Left renal pelvis (tissue), 4 donors: ENCODE measurements at regions not wholly inside any gene's neighbourhood (a gene's known extent, or its start where the extent isn't known, plus 50 kb on each side); places are given as distances from the start of the nearest gene placed in this dataset.
"Not testable (repeated sequence)": the region's sequence is repeated elsewhere in the genome, so short reads cannot be mapped to it uniquely, and the experiment has no call there.

ENCODE experiments used
- DNase-seq, 4 donors: peaks; one replicate each; pipeline ENCODE4 v3.0.0-alpha.2; 2013; ENCODE audit warnings: low read depth in 4 of 4, low spot score in 3 of 4

DNA sequence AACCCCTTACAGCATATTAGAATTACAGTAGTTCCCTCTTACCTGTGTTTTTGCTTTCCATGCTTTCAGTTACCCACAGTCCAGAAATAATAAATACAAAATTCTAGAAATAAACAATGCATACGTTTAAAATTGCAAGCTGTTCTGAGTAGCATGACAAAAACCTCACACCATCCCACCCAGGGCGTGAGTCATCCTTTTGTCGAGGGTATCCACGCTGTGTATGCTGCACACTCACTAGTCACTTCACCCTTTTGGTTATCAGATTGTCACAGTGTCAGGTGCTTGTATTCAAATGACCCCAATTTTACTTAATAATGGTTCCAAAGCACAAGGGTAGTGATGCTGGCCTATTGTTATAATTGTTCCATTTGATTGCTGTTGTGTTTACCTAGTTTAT, 72.5 kb upstream of the P3H2 start:
- DNase-seq, result no peak

DNA sequence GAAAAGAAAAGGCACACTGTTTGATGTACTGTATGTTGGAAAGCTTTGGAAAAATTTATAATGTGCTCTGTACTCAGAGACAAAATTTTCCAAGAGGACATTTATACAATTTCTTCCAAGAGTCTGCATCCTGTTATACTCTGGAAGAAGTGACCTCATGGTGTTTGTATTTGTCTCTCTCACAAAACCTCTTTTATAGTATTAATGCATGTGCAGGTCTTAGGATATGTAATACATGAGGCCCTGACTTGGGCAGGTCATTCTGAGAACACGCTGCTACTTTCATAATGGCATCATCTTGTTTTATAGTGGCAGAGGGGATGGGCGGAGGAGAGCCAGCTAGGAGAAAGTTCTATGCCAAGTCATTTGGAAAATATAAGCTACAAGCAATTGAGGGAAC, 72.0 kb upstream of the P3H2 start:
- DNase-seq, result no peak

DNA sequence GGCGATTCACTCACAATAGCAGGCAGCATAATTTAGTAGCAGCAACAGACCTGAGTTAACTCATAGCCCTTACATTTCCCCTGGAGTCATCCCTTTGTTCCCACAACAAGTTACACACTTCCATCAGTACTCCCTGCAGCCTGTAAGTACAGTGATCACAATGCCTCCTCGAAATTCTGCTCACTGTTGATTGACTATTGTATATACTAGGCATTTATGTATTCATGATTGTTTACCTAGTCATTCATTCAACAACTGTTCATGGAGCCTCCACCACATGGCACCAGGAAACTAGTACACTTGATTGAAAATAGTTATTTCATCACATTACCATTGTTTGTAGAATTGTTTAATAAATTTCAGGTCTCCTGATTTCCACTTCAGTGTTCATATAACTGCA, 71.4 kb upstream of the P3H2 start:
- DNase-seq, result no peak

- no peak for DNase-seq
Observed at GRCh38 chr3:190188197-190188596, 67.5 kb upstream of the P3H2 start.

DNA sequence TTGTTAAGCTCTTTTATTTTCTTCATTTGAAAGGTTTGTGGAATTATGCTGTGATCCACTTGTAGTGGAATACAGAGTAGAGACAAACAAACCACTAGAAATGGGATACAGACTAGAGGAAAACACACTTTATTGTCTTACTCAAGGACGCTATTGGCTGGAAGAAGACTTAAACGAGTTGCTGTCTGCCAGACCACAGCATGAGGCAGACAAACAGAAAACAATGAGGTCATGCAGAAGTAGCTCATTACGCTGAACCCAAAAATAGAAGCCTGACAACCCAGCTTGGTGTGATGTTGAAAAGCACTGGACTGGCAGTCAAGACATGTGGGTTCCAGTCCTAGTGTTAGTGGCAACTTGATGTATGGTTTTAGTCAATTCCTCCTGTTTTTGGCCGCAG, 62.4 kb upstream of the P3H2 start:
- DNase-seq, result no peak

- DNase-seq, result no peak
Observed at GRCh38 chr3:190182418-190183043, 61.8 kb upstream of the P3H2 start.

DNA sequence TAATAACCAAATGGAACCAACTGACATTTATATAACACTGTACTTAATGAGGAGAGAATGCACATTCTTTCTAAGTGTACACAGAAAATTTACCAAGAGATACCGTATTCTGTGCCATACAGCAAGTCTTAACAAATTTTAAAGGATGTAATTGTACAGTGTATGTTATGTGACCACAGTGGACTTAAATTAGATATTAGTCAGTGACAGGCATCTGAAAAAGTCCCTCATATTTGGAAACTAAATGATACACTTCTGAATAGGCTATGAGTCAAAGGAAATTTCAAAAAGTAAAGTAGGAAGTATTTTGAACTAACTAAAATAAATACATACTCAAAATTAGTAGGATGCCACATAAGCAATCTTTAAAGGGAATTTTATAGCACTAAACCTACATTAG, 59.6 kb upstream of the P3H2 start:
- DNase-seq, result no peak

- no peak for DNase-seq
Observed at GRCh38 chr3:190178779-190179178, 58.1 kb upstream of the P3H2 start.

- DNase-seq, result not testable (repeated sequence)
Observed at GRCh38 chr3:190176933-190177525, 56.3 kb upstream of the P3H2 start.

GRCh38 chr3:190176106-190176505, 55.4 kb upstream of the P3H2 start:
- DNase-seq, result not testable (repeated sequence)

- no peak for DNase-seq
Observed at GRCh38 chr3:190175490-190175889, 54.8 kb upstream of the P3H2 start.

GRCh38 chr3:190174471-190174870, 53.8 kb upstream of the P3H2 start:
- DNase-seq, result no peak

GRCh38 chr3:190173426-190173825, 52.7 kb upstream of the P3H2 start:
- no peak for DNase-seq

DNA sequence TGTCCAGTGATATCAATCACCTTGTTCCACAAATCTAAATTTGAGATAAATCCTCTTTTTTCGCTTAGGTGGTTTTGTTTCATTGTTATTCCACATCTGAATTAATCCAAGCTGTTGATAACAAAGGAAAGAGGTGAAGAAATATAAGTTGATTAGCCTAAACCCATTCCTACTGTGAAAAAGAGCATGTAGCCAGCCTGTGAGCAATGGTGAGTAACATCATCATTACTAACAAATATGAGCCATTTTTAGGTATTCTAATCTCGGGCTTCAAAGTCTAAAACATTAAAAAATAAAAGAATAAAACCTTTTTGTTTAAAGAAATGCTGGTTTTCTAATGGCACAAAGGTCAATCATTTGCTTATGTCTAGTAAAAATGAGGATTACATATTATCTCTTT, 52.1 kb upstream of the P3H2 start:
- no peak for DNase-seq
